Retinal pigment epithelial cell (primary cell): ENCODE measurements at regions not wholly inside any gene's neighbourhood (a gene's known extent, or its start where the extent isn't known, plus 50 kb on each side); places are given as distances from the start of the nearest gene placed in this dataset.

Experiments used
- DNase-seq: peaks from one replicate; pipeline ENCODE4 v3.0.0-alpha.2; 2010; ENCODE audit warnings: low read depth
- H3K4me3 ChIP-seq: 2 replicates; pipeline ENCODE4 v1.5.1; 2011; ENCODE audit warnings: mild to moderate bottlenecking, low read length, control low read depth, moderate library complexity
- CTCF ChIP-seq: conservative IDR thresholded peaks from 2 replicates; pipeline ENCODE4 v1.5.1; 2011; ENCODE audit warnings: low read depth, low read length, control low read depth, inconsistent platforms

- no peak for TF ChIP-seq CTCF
- DNase-seq = no peak
- H3K4me3 ChIP-seq = no peak overlapping the region
Observed at GRCh38 chr2:14713248-14713647, 80.7 kb downstream of the LRATD1 start.

GRCh38 chr2:14715600-14715999 lies 83.1 kb downstream of the LRATD1 start:
- TF ChIP-seq CTCF = no peak
- no peak overlapping the region for H3K4me3 ChIP-seq
- DNase-seq = no peak

- no peak overlapping the region for H3K4me3 ChIP-seq
- no peak for DNase-seq
- no peak for TF ChIP-seq CTCF
Observed at GRCh38 chr2:14716319-14716718, 83.8 kb downstream of the LRATD1 start.

GRCh38 chr2:14717131-14717530 lies 84.6 kb downstream of the LRATD1 start:
- H3K4me3 ChIP-seq = no peak overlapping the region
- TF ChIP-seq CTCF = no peak
- no peak for DNase-seq

GRCh38 chr2:14720319-14720718 lies 87.8 kb downstream of the LRATD1 start:
- H3K4me3 ChIP-seq = no peak overlapping the region
- DNase-seq = no peak
- TF ChIP-seq CTCF = no peak

- no peak for DNase-seq
- no peak for TF ChIP-seq CTCF
- H3K4me3 ChIP-seq = no peak overlapping the region
Observed at GRCh38 chr2:14720739-14721138, 88.2 kb downstream of the LRATD1 start.

GRCh38 chr2:14722904-14723570 lies 90.5 kb downstream of the LRATD1 start:
- TF ChIP-seq CTCF = peak; percentile 18
- DNase-seq = no peak
- H3K4me3 ChIP-seq = no peak overlapping the region
